NCI-H2196 treated with DMSO at 0.1 percent for 48 hours (cell line): ENCODE measurements at regions not wholly inside any gene's neighbourhood (a gene's known extent, or its start where the extent isn't known, plus 50 kb on each side); places are given as distances from the start of the nearest gene placed in this dataset.
"Not testable (repeated sequence)": the region's sequence is repeated elsewhere in the genome, so short reads cannot be mapped to it uniquely, and the experiment has no call there.

Experiments used
- DNase-seq: peaks from one replicate; lab custom pipeline; 2025; ENCODE audit not compliant: unreplicated experiment; lab: John Stamatoyannopoulos, UW

DNA sequence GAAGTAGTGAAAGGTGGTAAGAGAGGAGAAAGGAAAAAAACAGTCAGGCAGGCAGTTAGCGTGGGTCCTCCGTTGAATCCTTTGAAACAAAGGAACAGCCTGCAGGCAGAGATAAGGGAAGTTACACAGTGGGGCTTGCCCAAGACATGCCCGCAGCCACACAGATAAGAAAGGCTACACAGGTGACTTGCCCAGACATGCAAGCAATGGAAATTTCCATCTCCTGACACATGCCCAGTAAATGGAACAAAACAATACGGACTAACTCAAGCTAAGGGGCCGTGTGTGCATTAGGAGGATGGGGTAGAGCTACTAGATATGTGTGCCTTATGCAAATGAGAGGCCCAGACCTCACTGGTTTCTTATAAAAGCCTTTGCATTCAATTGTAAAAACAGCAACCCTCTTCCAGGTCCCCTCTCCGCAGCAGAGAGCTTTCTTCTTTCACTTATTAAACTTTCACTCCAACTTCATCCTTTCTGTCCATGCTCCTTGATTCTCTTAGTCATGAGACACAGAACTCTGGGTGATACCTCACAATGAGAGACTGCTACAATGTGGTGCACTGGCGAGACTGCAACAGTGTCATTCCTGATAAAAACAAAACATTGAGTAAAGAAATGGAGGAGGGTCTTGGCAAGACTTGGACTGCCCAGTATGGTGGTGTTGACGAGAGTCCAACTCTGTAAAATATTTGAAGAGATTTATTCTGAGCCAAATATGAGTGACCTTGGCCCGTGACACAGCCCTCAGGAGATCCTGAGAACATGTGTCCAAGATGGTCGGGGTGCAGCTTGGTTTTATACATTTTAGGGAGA lies 997.4 kb upstream of the PRKX start:
- no peak for DNase-seq

DNA sequence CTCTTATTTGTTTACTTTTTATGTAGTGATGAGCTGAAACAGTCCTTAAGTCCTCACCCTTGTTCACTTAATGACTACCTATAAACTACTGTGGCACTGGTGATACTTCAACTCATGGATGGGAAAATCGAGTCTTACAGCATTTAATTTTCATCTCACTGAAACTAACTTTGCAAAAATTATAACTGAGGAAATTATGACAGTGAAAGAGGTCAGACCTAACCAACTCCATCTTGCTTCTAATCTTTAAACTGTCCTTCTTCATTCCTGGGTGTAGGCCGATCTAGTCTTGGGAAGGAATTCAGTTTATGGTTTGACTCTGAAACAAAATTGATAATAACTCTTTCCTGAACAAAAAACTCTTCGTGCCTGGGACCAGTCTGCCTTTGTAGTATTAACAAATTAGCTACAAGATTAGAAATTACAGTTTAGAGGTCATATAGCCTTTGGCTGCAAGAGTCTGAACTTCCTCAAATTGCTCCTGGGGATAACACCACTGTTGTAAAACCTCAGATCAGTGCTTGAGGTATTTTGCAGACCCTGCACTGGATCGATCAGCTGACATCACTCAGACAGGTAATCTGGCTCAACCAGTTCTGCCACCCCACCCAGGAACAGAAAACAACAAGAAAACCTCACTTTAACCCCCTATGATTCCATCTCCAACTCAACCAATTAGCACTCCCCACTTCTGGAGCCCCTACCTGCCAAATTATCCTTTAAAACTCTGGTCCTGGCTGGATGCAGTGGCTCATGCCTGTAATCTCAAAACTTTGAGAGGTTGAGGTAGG lies 995.7 kb upstream of the PRKX start:
- DNase-seq = no peak

DNA sequence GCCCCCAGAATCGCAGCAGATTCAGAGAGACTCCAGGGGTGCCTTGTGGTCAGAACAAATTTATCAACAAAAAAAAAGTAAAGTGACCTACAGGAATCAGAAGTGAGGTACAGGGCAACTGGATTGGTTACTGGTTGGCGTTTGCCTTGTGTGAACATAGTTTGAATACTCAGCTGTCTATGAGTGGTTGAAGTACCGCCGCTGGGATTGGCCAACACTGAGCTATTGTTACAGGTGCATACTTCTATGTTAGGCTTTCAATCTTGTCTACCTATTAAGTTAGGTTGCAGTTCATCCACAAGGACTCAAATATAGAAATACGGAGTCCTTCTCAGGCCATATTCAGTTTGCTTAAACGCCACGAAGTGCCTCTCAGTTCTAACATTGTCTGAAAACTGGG lies 993.5 kb upstream of the PRKX start:
- DNase-seq = no peak

DNA sequence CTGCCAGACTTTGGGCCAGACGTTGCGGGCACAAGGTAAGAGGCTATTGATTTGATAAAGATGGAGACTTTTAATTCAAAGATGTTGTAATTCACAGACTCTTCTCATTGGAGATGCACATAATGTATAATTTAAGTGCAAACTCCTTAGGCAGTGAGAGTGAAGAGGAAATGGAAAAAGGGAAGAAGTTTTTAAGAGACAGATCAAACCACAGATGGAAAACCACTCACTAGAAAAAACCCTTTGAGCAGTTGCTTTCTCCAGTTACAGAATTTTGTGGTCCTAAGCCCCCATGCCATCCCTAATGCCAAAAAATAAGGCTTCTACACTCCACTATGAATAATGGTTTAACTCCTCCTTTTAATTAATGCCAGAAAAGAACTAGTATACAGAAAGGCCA lies 977.1 kb upstream of the PRKX start:
- DNase-seq = no peak

DNA sequence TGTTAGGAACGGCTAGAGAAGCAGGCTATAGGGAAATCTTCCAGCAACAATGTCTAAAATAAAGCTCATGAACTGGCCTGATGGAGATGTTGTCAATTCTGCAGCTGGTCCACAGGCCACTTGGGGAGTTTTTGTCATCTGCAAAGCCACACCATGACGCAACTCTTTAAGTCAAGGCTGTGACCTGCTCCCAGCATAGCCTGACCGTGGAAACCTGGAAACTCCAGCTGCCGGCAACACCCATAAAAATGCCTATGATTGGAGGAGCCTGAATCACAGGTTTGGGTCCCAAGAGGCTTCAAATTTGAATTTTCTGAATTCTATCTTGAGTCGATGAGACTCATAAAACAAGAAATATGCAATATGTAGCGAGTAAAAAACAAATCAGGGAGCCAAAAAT lies 969.2 kb upstream of the PRKX start:
- no peak for DNase-seq

DNA sequence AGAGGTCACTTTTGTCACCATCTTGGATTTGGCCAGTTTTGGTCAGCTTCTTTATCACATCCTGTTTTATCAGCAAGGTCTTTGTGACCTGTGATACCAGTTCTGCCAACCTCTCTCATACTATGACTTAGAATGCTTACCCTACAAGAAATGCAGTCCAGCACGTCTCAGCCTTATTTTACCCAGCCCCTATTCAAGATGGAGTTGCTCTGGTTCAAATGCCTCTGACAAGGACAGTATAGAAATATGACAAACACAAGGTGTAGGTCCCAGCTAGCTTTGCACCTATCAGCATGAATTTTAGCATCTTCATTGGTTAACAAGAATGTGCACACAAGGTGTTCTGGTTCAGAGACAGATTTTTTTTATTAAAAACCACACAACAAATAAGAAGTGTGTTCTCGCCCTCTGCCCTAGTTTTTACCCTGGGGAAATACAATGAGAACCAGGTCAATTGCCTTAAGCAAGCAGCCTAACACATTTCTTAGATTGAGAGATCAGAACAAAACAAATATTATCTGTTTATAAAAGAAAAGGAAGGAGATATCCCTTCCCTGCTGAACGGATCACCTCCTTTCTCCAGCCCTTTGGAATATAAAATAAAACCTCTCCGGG lies 962.3 kb upstream of the PRKX start:
- DNase-seq = no peak

DNA sequence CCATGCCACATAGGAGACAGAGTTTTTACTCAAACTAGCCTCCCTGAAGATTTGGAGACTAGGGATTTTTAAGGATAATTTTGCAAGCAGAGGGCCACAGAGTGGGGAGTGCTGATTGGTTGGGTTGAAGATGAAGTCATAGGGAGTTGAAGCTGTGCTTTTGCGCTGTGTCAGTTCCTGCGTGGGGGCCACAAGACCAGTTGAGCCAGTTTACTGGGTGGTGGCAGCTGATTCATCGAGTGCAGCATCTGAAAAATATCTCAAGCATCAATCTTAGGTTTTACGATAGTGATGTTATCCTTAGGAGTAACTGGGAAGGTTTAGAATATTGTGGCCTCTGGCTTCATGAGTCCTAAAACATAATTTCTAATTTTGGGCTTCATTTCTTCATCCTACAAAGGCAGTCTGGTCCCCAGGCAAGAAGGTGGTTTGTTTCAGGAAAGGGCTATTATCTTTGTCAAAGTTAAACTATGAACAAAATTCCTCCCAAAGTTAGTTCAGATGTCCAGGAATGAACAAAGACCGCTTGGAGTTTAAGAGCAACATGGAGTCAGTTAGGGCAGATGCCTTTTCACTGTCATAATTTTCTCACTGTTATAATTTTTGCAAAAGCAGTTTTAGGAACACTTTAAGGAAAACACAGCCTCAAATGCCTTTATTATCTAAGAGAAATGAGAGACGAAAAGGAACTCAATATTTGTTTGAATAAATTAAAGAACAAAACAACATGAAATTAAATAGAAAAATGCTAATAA lies 960.8 kb upstream of the PRKX start:
- DNase-seq = no peak

DNA sequence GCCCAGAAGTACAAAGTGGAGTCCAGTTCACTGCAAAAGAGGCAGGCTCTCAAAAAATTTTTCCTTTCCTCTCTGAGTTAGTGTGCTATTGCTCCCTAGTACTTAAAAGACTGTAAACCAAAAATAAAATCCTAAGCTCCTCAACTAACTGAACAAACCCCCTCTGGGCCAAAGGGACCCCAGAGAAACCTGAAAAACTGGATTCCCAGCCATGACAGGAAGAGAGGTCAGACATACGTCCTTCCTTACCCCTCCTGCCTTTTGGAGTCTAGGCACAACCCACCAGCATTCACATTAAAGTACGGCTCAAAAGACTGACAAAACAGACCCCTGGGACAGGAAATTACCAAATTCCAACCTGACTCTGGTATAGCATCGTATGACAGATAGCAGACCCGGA lies 957.9 kb upstream of the PRKX start:
- DNase-seq = no peak

DNA sequence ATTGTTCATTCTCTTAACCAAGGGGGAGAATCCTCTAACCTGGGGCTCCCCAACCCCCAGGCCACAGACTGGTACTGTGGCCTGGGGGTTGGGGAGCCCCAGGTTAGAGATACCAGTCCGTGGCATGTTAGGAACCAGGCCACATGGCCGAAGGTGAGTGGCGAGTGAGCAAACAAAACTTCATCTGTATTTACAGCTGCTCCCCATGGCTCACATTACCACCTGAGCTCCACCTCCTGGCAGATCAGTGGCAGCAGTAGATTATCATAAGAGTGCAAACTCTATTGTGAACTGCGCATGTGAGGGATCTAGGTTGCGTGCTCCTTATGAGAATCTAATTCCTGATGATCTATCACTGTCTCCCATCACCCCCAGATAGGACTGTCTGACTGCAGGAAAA lies 957.2 kb upstream of the PRKX start:
- DNase-seq = no peak

DNA sequence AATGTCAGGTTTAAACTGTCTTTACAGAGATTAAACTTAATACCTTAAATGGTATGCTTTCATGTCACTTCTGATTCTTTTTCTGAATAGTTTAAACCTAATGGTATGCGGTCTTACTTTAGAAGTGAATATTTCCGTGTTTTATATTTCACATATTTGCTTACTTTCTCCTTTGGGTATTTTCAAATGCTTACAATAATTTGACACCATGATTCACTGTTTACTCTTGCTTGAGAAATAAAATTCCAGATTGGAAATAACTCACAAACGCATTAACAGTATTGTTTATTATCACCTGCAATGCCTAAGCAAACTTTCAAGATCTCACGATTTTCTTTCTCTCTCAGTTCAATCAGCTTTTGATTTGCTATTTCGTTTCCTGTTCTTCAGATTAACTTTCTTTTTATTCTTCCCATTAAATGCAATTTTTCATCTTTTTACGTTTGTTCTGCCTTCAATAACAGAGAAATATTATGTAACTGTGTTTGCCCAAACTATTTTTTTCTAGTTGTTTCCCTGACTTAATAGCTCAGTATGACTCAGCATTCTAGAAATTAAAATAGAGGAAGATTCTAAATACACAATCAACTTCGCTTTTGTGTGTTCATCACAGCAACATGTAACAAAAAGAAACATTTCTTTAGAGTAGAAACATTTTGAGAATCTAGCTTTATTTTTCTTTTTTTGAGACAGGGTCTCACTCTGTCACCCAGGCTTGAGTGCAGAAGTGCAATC lies 955.5 kb upstream of the PRKX start:
- no peak for DNase-seq

DNA sequence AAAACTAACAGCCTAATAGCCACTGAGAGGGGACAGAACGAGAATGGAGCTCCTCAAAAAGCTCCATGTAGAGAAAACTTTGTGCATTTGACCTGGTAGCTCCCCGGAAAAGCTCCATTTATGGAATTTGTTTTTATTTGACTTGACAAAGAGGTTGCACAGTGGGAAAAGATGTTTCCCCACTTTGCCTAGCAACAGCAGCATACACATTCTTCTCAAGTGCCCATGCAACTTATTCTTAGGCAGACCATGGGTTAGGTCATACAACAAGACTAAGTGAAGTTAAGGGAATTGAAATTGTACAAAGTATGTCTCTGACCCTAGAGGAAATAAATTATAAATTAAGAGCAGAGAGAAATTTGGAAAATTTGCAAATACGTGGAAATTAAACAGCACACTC lies 949.6 kb upstream of the PRKX start:
- no peak for DNase-seq

DNA sequence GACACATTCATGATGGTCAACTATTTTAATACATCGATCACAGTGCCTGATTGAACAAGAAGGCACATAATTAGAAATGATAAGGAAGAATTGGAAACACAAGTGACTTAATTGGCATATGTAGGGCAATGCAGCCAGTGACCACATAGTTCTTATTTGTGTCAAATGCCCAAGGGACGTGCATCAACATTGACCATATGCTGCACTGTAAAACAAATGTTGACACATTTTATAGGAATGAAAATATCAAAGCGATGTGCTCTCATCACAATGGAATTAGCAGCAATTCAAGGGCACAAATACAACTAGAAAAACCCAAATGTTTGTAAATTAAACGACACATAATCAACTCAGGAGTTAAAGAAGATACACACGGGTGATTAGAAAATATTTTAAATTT lies 948.3 kb upstream of the PRKX start:
- DNase-seq = no peak

DNA sequence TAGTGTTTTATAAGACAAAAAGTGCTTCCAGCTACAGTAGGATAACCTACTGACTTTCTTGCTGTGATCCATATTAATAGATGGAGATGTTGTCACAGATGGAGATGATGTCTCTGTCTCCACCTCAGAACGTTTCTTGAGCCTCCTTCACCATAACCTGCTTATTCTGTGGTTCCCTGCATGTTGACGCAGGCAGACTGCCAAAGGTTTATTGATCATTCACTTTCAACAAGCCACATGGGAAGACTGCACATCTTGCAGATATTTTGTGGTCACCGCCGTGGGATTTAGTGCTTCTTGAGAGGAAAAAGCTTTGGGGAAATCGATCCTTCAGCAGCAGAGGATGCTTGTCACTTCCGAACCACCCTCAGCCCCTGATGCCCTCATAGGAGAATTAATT lies 943.0 kb upstream of the PRKX start:
- DNase-seq = no peak

DNA sequence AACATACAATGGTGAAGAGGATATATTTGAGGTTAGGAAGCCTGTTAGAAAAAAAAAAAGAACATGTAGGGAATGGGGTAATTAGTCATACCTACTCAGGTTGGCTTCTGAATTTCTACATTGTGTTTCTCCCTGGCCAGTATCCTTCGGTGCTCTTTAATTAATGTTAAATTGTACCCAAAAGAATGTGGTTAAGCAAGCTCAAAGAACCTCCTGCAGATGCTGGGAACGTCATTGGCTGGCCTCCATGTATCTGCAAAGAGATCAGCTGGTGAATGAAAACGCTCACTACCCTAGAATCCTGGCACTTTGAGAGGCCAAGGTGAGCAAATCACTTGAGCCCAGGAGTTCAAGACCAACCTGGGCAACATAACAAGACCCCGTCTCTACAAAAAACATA lies 942.3 kb upstream of the PRKX start:
- no peak for DNase-seq

DNA sequence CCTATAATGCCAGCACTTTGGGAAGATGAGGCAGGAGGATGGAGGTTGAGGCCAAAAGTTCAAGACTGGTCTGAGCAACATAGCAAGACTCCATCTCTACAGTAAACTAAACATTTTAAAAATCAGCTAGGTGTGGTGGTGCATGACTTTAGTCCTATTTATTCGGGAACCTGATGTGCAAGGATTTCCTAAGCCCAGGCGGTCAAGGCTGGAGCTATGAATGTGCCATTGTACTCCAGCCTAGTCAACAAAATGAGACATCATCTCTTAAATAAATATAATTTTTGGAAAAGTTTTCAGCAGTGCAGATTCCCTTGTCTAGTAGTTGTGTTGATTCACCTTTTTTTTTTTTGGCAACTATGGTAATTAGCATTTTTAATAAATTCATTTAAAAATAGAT lies 928.7 kb upstream of the PRKX start:
- DNase-seq = no peak

DNA sequence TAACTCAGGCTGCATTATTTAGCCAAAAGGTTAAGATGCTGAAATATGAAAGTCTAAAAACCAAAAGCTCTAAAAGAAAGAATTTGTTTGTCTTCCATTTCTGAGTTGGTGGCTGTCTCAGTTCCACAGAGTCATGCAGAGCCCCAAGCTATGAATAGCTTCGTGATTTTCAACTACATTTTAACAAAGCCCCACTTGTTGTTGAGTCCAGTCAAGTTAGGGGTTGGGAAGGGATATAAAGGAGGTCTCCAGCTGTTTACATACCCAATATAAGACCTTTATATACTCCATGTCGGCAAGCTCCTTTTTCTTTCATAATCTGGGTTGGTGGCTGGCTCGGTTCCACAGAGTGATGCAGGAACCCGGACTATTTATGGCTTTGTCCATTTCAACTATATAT lies 924.6 kb upstream of the PRKX start:
- DNase-seq = no peak

DNA sequence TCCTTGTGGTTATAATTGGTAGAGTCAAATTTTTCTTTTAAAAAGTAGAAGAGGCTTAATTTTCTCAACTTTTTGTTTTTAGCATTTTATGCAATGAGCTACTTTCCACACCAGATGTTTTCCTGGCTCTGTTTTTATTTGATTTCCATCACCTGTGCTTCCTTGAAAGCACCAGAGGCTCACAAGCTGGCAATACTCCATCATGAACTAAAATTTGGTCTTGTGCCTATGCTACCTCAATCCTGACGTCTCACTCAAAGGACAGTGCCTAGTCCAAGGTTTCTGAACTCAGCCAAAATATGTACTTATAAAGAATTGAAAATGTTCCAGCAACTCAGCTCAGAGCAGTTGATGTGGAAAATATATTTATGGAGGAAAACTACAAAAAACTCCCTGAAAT lies 914.0 kb upstream of the PRKX start:
- DNase-seq = no peak

DNA sequence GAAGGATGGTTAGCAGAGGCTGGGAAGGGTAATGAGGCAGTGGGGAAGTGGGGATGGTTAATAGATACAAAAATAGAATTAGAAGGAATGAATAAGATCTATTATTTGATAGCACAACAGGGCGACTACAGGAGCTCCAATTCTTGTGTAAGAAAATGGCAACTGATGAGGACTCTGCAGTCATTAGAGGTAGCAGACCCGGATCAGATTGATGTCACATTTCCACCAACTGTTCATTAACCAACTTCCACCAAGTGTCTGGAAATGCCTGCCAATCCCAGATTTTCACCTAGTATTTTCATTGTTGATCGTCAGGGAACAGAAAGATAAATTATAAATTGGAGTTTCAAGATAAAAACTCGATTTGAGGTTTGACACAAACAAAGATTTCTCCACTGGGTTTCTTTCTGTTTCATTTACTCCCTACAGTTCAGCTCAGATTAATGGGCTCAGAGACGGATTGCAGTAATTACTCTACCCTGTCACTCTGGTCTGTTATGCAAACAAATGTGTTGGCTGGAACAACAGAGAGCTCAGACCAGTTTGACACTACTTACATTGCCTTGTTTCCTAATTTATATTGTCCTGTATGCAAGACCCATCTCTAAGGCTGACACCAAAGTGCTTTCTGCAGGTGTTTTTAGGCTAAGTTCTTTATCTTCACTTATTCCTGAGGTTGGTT lies 909.2 kb upstream of the PRKX start:
- no peak for DNase-seq

DNA sequence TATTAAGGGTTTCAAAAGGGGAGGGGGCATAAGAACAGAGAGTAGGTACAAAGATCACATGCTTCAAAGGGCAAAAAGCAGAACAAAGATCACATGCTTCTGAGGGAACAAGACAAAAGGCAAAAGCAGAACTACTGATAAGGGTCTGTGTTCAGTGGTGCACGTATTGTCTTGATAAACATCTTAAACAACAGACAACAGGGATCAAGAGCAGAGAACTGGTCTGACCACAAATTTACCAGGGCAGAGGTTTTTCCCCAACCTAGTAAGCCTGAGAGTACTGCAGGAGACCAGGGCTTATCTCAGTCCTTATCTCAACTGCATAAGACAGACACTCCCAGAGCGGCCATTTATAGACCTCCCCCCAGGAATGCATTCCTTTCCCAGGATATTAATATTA lies 900.2 kb upstream of the PRKX start:
- not testable (repeated sequence) for DNase-seq

DNA sequence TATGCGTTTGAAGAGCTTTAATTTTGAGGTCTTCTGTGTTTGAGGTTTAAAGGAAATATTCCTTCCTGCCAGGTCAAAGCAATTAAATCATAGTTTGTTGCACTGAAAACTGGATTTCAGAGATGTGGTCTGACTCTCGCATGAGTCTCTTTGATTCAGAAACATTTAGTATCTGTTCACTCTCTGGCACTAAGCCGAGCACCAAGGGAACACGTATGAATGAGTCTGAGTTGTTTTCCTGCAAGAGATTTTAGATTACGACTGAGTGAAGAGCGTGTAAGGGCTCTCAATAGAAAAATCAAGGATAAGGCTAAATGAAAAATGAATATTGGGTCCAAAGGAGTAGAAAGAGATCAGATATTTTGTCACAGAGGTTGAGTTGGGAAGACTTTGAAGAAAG lies 875.4 kb upstream of the PRKX start:
- no peak for DNase-seq
